ENCODE measurements at regions not wholly inside any gene's neighbourhood (a gene's known extent, or its start where the extent isn't known, plus 50 kb on each side); places are given as distances from the start of the nearest gene placed in this dataset.

DNA sequence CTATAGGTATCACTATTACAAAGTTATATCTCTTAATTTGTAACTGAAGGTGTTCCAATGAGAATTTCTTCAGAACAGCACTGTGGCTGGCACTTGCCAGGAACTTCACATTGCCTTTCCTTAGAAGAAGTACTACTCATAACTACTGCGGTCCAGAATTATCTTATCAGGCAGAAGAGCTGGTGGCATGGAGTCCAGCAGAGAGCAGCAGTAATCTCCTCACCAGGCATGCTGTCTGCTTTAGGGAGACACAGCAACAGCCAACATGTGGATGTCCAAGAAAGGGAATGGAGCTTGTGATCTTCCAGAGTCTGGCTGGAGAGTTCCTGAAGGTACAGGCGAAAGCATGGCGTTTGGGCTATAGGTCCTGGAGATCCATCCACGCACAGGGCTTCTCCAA is 919.7 kb upstream of the NR2F2 start:
- Histone ChIP-seq H3K36me3 (no peaks in the 10 kb centered on the region), H3K9me3 (no peaks in the 10 kb centered on the region), H3K27me3 (no peaks in the 10 kb centered on the region), H3K27ac (peak overlapping the region; percentile 58 to 82), H3K4me3 (no peak overlapping the region), H3K4me1 (peaks cover 0 to 90% (median 8%) of the 10 kb centered on the region in 4 donors)
- TF ChIP-seq, protein P1, sequence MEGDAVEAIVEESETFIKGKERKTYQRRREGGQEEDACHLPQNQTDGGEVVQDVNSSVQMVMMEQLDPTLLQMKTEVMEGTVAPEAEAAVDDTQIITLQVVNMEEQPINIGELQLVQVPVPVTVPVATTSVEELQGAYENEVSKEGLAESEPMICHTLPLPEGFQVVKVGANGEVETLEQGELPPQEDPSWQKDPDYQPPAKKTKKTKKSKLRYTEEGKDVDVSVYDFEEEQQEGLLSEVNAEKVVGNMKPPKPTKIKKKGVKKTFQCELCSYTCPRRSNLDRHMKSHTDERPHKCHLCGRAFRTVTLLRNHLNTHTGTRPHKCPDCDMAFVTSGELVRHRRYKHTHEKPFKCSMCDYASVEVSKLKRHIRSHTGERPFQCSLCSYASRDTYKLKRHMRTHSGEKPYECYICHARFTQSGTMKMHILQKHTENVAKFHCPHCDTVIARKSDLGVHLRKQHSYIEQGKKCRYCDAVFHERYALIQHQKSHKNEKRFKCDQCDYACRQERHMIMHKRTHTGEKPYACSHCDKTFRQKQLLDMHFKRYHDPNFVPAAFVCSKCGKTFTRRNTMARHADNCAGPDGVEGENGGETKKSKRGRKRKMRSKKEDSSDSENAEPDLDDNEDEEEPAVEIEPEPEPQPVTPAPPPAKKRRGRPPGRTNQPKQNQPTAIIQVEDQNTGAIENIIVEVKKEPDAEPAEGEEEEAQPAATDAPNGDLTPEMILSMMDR (IDR thresholded peaks at IDR 0.05), result no peak
- intact Hi-C loops (cut with DNase I; ENCODE audit: low total_unique reads), result loop anchor here (10.0 kb wide), 1 partner anchor 146 kb away; no protein-coding TSS in a partner anchor
- DNase-seq, result no peak

GRCh38 chr15:95416576-95416975 is 913.9 kb upstream of the NR2F2 start:
- Histone ChIP-seq H3K27me3 (no peaks in the 10 kb centered on the region), H3K4me1 (peaks cover 0 to 71% (median 13%) of the 10 kb centered on the region in 4 donors), H3K9me3 (no peaks in the 10 kb centered on the region), H3K27ac (peak overlapping the region; percentile 78 to 82), H3K36me3 (no peaks in the 10 kb centered on the region), H3K4me3 (no peak overlapping the region)
- DNase-seq, result no peak
- TF ChIP-seq, protein P1 (IDR thresholded peaks at IDR 0.05), result no peak
- intact Hi-C loops (cut with DNase I; ENCODE audit: low total_unique reads), result loop anchor here (10.0 kb wide), 1 partner anchor 152 kb away; no protein-coding TSS in a partner anchor

- peaks cover 0 to 59% (median 11%) of the 10 kb centered on the region in 4 donors for H3K4me1 ChIP-seq
- H3K4me3 ChIP-seq, result no peak overlapping the region
- intact Hi-C loops (cut with DNase I; ENCODE audit: low total_unique reads), result loop anchor here (10.0 kb wide), 1 partner anchor 153 kb away; no protein-coding TSS in a partner anchor
- no peak for DNase-seq
- peak overlapping the region; percentile 78 to 82 for H3K27ac ChIP-seq
- no peaks in the 10 kb centered on the region for H3K9me3 ChIP-seq
- H3K36me3 ChIP-seq, result no peaks in the 10 kb centered on the region
- no peaks in the 10 kb centered on the region for H3K27me3 ChIP-seq
- TF ChIP-seq, protein P1 (IDR thresholded peaks at IDR 0.05), result no peak
Measured at GRCh38 chr15:95417761-95418160, 912.7 kb upstream of the NR2F2 start.

DNA sequence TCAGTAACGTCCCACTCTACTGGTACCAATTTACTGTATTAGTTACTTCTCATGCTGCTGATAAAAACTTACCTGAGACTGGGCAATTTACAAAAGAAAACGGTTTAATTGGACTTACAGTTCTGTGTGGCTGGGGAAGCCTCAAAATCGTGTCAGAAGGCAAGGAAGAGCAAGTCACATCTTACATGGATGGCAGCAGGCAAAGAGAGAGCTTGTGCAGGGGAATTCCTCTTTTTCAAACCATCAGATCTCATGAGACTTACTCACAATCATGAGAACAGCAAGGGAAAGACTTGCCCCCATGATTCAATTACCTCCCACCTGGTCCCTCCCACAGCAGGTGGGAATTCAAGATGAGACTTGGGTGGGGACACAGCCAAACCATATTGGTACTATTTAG is 908.2 kb upstream of the NR2F2 start:
- Histone ChIP-seq H3K4me1 (peaks cover 0 to 18% (median 6%) of the 10 kb centered on the region in 4 donors), H3K27me3 (no peaks in the 10 kb centered on the region), H3K4me3 (no peak overlapping the region), H3K36me3 (no peaks in the 10 kb centered on the region), H3K27ac (no peak overlapping the region), H3K9me3 (no peaks in the 10 kb centered on the region)
- intact Hi-C loops (cut with DNase I; ENCODE audit: low total_unique reads), result no loop called here
- TF ChIP-seq, protein P1 (IDR thresholded peaks at IDR 0.05), result no peak
- DNase-seq, result no peak

DNA sequence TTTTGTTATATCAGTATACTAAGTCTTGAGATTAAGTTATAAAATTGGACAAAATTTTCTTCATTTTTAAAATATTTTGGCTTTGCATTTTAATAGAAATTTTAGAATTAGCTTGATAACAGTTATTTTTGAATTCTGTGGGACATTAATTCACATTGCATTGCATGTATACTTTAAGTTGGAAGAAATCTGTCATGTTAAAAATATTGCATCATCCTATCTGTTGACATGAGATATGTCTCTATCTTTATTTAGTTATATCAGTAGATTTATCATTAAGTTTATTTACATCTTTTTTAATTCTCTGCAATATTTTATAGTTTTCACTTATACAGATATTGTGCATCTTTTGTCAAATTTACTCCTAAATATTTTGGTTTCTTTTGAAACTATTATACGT is 904.6 kb upstream of the NR2F2 start:
- intact Hi-C loops (cut with DNase I; ENCODE audit: low total_unique reads), result no loop called here
- Histone ChIP-seq H3K4me3 (no peak overlapping the region), H3K9me3 (no peaks in the 10 kb centered on the region), H3K27me3 (no peaks in the 10 kb centered on the region), H3K4me1 (peaks cover 0 to 3% (median 0%) of the 10 kb centered on the region in 4 donors), H3K27ac (no peak overlapping the region), H3K36me3 (no peaks in the 10 kb centered on the region)
- DNase-seq, result no peak
- TF ChIP-seq, protein P1 (IDR thresholded peaks at IDR 0.05), result no peak

DNA sequence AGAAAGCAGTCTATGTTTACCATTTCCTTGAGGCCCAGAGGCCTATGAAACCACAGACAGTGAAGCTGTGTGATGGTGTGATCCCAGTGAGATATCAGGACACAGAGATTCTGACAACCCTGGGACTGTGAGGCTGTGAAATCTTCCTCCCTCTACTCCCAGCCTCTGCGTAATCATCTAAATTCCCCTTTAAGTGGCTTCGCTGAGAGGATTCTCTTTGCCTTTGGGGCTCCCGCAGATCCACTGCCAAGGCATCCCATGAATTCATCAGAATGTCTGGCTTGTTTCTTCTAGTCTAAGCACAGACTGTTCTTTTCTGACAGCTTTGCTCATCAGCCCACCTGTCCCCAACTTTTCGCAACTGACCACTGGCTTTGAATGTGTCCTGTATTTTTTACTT is 901.2 kb upstream of the NR2F2 start:
- Histone ChIP-seq H3K36me3 (no peaks in the 10 kb centered on the region), H3K4me1 (peaks cover 0 to 36% (median 8%) of the 10 kb centered on the region in 4 donors), H3K27ac (peak overlapping the region in 1 of 2 donors; percentile 4), H3K27me3 (no peaks in the 10 kb centered on the region), H3K9me3 (no peaks in the 10 kb centered on the region), H3K4me3 (no peak overlapping the region)
- DNase-seq, result no peak
- intact Hi-C loops (cut with DNase I; ENCODE audit: low total_unique reads), result no loop called here
- TF ChIP-seq, protein P1 (IDR thresholded peaks at IDR 0.05), result no peak
